ENCODE measurements at regions not wholly inside any gene's neighbourhood (a gene's known extent, or its start where the extent isn't known, plus 50 kb on each side); places are given as distances from the start of the nearest gene placed in this dataset.

DNA sequence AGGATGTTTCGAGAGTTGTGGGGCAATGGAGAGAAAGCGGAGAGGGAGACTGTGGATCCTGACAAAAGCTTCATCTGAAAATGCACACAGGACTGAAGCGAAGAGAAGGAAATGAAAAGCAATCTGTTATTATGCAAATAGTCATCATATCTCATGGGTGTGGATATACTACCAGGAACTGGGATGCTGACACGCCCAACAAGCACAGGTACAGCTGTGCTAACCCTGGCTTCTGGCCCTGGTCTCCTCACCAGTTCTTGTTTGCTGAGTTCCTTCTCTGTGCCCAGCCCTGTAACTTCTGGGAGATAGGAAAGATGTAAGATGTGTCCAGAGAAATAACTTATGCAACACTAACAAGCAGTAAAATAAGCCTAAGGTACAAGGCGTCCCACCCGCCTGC is 358.8 kb downstream of the CMPK2 start (continued):
- no peak for TF ChIP-seq CHD2 (IDR thresholded peaks at IDR 0.05; ENCODE audit: low read length)
- TF ChIP-seq GTF2F1 (IDR thresholded peaks at IDR 0.05; ENCODE audit: borderline replicate concordance, low read depth, low read length), result no peak
- TF ChIP-seq RNF2 (IDR thresholded peaks at IDR 0.05; ENCODE audit: borderline replicate concordance, low read depth, low read length, missing control alignments, poor library complexity, severe bottlenecking), result no peak
- no peak for TF ChIP-seq SIN3A (conservative IDR thresholded peaks at IDR 0.05 in 1 of 2, IDR thresholded peaks at IDR 0.05 in 1 of 2; ENCODE audit: low read depth in 1 of 2, low read length in 2 of 2)
- TF ChIP-seq KDM1A (IDR thresholded peaks at IDR 0.05; ENCODE audit: borderline replicate concordance, low read length), result no peak

Measured in H1 (cell line).